IPS-NIHi7 (cell line): ENCODE measurements at regions not wholly inside any gene's neighbourhood (a gene's known extent, or its start where the extent isn't known, plus 50 kb on each side); places are given as distances from the start of the nearest gene placed in this dataset.
"Not testable (repeated sequence)": the region's sequence is repeated elsewhere in the genome, so short reads cannot be mapped to it uniquely, and the experiment has no call there.

Experiments used
- DNase-seq: peaks from one replicate; pipeline ENCODE4 v3.0.0; 2012; ENCODE audit warnings: mixed read lengths; ENCODE audit errors: extremely low spot score

GRCh38 chr3:88947013-88947412, 160.4 kb upstream of the EPHA3 start:
- DNase-seq: no peak

- DNase-seq: no peak
Observed at GRCh38 chr3:88954853-88955252, 152.6 kb upstream of the EPHA3 start.

GRCh38 chr3:88955274-88955673, 152.1 kb upstream of the EPHA3 start:
- no peak for DNase-seq

GRCh38 chr3:88957711-88958439, 149.5 kb upstream of the EPHA3 start:
- DNase-seq: no peak

- DNase-seq: no peak
Observed at GRCh38 chr3:88960019-88960418, 147.4 kb upstream of the EPHA3 start.

GRCh38 chr3:88963003-88963402, 144.4 kb upstream of the EPHA3 start:
- DNase-seq: no peak

GRCh38 chr3:88979760-88980159, 127.7 kb upstream of the EPHA3 start:
- DNase-seq: no peak

- DNase-seq: no peak
Observed at GRCh38 chr3:88983458-88983857, 124.0 kb upstream of the EPHA3 start.

GRCh38 chr3:88984256-88984655, 123.2 kb upstream of the EPHA3 start:
- no peak for DNase-seq

- no peak for DNase-seq
Observed at GRCh38 chr3:88984832-88985231, 122.6 kb upstream of the EPHA3 start.

- DNase-seq: no peak
Observed at GRCh38 chr3:88985491-88985890, 121.9 kb upstream of the EPHA3 start.

- DNase-seq: no peak
Observed at GRCh38 chr3:88986834-88987233, 120.6 kb upstream of the EPHA3 start.

- no peak for DNase-seq
Observed at GRCh38 chr3:88987776-88988175, 119.6 kb upstream of the EPHA3 start.

- no peak for DNase-seq
Observed at GRCh38 chr3:88988906-88989305, 118.5 kb upstream of the EPHA3 start.

GRCh38 chr3:88991496-88991895, 115.9 kb upstream of the EPHA3 start:
- DNase-seq: no peak

GRCh38 chr3:88996691-88997090, 110.7 kb upstream of the EPHA3 start:
- DNase-seq: no peak

- no peak for DNase-seq
Observed at GRCh38 chr3:88997260-88997659, 110.2 kb upstream of the EPHA3 start.

- DNase-seq: no peak
Observed at GRCh38 chr3:89000886-89001285, 106.5 kb upstream of the EPHA3 start.

GRCh38 chr3:89002191-89002590, 105.2 kb upstream of the EPHA3 start:
- no peak for DNase-seq

GRCh38 chr3:89013536-89013935, 93.9 kb upstream of the EPHA3 start:
- DNase-seq: no peak

GRCh38 chr3:89017531-89017930, 89.9 kb upstream of the EPHA3 start:
- no peak for DNase-seq

- no peak for DNase-seq
Observed at GRCh38 chr3:89025185-89025584, 82.2 kb upstream of the EPHA3 start.

- DNase-seq: no peak
Observed at GRCh38 chr3:89032346-89033013, 74.9 kb upstream of the EPHA3 start.

GRCh38 chr3:89034723-89035122, 72.7 kb upstream of the EPHA3 start:
- not testable (repeated sequence) for DNase-seq
